NCI-H2081 (cell line): ENCODE measurements at regions not wholly inside any gene's neighbourhood (a gene's known extent, or its start where the extent isn't known, plus 50 kb on each side); places are given as distances from the start of the nearest gene placed in this dataset.
"Not testable (repeated sequence)": the region's sequence is repeated elsewhere in the genome, so short reads cannot be mapped to it uniquely, and the experiment has no call there.

ENCODE experiments used
- DNase-seq, 2 experiments: peaks; one replicate each; lab custom pipeline; 2025; lab: John Stamatoyannopoulos, UW

- no peak for DNase-seq
Measured at GRCh38 chrX:69062493-69062892, 102.8 kb downstream of the PJA1 start.

GRCh38 chrX:69060631-69061408 lies 104.4 kb downstream of the PJA1 start:
- DNase-seq = no peak

DNA sequence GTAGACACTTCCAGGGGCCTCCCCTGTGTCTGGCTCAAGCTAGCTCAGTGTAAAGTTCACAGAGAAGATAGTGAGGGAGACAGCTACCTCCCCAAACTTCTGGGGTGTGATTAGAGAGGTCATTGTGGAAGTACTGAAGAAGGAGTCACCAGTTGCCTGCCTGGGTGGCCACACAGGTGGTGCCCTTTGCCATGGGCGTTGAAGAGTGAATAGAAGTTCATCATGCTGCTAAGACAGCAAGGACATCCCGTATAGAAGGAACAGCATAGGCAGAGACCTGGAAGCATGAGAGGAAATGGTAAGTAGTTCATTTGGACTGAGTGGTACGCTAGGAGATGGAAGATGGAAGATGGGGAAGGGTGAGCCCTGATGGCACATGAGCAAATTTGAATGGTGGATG lies 110.1 kb downstream of the PJA1 start:
- DNase-seq = no peak

DNA sequence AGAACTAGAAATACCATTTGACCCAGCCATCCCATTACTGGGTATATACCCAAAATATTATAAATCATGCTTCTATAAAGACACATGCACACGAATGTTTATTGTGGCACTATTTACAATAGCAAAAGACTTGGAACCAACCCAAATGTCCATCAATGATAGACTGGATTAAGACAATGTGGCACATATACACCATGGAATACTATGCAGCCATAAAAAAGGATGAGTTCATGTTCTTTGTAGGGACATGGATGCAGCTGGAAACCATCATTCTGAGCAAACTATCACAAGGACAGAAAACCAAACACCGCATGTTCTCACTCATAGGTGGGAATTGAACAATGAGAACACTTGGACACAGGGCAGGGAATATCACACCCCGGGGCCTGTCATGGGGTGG lies 110.8 kb downstream of the PJA1 start:
- not testable (repeated sequence) for DNase-seq

DNA sequence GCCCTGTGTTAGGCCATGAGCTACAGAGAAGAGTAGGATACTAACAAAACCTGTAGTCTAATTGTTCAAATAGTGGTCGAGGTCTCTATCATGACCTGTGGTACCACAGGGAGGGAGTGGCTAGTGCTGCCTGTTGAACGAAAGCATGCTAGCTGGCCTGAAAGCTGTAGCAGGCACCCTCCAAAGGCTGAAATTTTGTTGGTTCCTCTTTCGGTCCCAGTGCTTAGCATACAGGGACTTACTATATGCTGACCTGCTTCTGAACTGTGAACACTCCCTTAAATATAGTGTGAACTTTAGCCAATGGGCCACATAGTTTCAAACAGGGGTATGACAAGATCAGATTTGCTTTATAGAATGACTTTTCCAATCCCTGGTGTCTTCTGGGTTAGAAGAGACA lies 113.4 kb downstream of the PJA1 start:
- DNase-seq = no peak

GRCh38 chrX:69050051-69050765 lies 115.0 kb downstream of the PJA1 start:
- DNase-seq = no peak

DNA sequence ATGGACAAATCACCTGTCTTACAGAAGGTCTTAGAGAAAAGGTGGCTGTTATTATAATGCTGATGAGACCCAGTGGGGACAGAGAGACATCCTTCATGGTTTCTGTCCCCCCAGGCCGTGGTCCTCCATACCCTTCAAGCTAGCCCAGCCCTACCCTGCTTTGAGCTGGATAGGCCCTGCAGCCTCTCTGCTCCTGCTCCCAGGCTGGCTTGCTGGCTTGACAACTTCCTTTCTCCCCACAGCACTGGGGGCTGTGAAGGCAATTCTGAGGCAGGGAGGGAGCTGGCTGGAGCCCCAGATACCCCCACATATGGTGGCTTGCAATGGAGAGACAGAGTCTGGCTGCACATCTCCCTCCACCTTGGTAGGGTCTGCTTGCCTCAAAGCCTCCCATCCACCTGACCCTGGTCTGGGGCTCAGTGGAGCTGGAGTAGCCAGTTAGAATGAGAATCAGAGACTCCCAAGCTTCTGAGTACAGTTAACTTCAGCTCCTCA lies 118.2 kb downstream of the PJA1 start:
- no peak for DNase-seq

DNA sequence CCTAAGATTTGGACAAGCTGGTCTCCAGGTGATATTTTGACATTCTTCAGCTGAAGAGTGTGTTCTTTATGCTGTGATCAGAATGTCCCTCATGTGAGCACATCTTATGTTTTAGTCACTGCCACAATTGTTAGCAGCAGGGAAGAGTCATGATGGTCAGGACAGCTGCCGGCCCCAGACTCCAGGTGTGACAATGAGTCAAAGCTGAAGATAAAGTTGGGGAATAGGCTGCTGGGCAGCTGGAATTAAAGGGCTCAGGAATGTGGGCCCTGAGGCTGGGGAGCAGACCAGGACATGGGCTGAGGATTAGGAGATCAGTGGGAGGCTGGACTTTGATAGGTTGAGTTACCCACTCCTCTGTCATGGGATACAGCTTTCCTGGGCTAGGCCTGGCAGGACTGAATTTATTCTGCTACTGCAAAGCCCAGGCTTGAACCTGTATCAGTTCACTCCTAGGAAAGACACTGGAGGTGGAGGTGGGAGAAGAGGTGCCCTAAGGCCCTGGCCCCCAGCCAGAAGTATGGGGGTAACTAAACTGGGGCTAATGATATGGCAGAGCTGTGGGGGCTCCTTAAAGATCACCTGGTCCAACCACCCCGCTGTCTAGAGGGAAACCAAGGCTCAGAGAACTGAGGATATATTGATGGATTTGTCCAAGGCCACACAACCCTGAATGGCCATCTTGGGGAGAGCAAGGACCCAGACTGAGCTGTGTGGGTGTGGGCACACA lies 119.5 kb downstream of the PJA1 start:
- DNase-seq = no peak

- no peak for DNase-seq
Measured at GRCh38 chrX:69038816-69039215, 126.4 kb downstream of the PJA1 start.

DNA sequence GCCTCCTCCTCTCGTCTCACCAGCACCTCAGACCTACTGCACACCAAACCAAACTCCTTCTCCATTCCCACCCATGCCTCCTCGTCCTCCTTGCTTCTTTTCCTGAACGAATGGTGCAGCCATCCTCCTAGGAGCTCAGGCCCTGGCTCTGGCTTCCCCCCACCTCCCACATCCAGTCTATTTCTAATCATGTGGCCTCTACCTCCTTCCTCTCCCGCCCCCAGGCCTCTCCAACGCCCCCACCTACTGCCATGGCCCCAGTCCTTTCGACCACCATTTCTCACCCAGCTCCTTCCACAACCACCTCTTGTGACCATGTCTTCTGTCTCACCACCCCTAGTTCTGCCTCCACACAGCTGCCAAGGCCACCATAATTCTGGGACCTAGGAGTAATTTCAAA lies 127.1 kb downstream of the PJA1 start:
- no peak for DNase-seq

DNA sequence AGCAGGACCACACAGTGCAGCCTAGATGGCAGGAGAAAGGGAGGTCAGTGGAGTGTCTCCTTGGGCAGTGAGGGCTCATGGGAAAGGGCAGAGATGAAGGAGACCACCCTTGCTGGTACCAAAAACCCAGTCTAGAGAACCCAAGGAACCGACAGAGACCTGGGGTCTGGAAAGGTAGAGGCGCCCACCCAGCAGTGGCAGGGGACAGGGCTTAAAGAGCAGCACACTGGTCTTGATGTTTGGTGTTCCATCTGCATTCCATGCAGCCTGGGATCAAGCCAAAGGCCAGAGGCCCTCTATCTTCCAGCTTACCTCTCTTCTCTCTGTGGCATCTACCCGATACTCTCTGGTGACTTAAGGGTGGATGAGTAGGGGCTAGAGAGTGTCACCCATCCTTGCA lies 127.5 kb downstream of the PJA1 start:
- DNase-seq = no peak

GRCh38 chrX:69036674-69037573 lies 128.3 kb downstream of the PJA1 start:
- no peak for DNase-seq

- DNase-seq = no peak
Measured at GRCh38 chrX:69034451-69034850, 130.8 kb downstream of the PJA1 start.

GRCh38 chrX:69033936-69034335 lies 131.3 kb downstream of the PJA1 start:
- no peak for DNase-seq

- DNase-seq = no peak
Measured at GRCh38 chrX:69032601-69033000, 132.7 kb downstream of the PJA1 start.

DNA sequence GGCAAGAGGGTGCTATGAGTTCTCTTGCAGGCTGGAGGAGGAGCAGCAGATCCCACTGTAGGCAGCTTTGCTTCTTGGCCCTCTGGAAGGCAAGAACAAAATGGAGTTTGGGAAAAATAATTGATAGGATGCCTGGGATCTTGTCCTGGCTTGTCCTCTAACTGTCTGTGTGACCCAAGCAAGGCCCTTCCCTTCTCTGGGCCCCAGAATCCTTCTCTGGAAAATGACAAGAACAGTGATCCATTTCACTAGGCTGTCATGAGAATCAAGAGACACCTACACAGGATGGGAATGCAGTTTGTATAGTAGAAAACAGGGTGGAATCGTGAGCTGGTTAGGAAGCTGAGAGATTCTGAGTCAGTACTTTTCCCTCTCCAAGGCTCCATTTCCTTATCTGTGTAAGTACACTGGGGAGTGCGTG lies 133.3 kb downstream of the PJA1 start:
- DNase-seq = no peak

- no peak for DNase-seq
Measured at GRCh38 chrX:69031181-69031580, 134.1 kb downstream of the PJA1 start.

DNA sequence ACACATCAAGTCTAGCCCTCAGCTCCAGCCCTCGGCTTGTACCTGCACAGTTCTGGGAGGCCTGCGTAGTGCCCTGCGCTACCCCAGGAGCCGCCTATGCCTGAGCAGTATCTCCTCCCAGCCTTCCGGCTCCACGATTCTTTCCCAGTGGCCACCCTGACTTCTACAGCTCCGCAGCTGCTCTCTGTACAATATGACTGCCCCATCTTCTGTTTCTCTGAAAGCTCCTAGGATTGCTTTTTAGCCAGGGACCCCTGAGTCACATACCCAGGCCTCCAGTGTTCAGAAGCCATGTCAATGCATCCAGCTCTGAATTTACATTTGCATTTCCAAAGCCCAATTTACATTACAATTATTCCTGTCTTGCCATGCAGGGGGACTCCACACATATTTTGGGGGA lies 135.5 kb downstream of the PJA1 start:
- DNase-seq = no peak

DNA sequence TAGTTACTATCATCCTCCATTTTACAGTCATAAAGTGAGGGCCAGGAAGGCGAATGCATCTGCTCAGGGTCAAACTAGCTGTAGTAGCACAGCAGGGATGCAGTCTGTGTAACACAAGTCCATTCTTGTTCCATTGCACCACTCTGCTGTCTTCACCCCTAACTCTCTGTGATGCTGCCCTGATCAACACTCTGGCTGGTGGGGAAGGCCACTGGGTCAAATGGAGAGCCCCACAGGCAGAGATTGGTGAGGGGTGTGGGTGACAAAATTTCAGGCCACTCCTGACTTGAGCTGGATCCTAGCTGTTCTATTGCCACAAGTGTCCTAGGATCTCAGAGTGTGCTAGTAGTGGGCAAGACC lies 136.5 kb downstream of the PJA1 start:
- DNase-seq = no peak

- no peak for DNase-seq
Measured at GRCh38 chrX:69028006-69028760, 137.1 kb downstream of the PJA1 start.
